Lower leg skin (tissue), 4 donors: ENCODE measurements at regions not wholly inside any gene's neighbourhood (a gene's known extent, or its start where the extent isn't known, plus 50 kb on each side); places are given as distances from the start of the nearest gene placed in this dataset.

ENCODE experiments used
- DNase-seq, 2 donors: peaks; one replicate each; pipeline ENCODE4 v3.0.0-alpha.2; 2019; ENCODE audit warnings: low spot score in 2 of 2
- H3K4me3 ChIP-seq: fragments of 200-600 bp; sonication (generic); 2 replicates; pipeline ENCODE4 v1.5.1; 2017; ENCODE audit warnings: mild to moderate bottlenecking, low read depth; ENCODE audit not compliant: poor library complexity, severe bottlenecking
- POLR2A ChIP-seq, 2 donors: fragments of 450-650 bp; IDR thresholded peaks; one replicate each; pipeline ENCODE4 v1.6.1; 2016 to 2017; ENCODE audit warnings: antibody characterized with exemption in 2 of 2, mild to moderate bottlenecking in 1 of 2, moderate library complexity in 1 of 2
- WGBS, 2 donors: methylation state at CpG; one replicate each; pipeline ENCODE4 v1.1.5; 2018; 5-methylcytosine and 5-hydroxymethylcytosine counted together
- intact Hi-C: fragments of 100-400 bp; cut with DNase I; formaldehyde crosslinking; loops from one replicate; pipeline ENCODE4 v1.15.0; 2023; ENCODE audit warnings: low total_unique reads
- TF ChIP-seq, protein P1 (sequence below), 3 donors: fragments of 450-650 bp; IDR thresholded peaks; one replicate each; pipeline ENCODE4 v1.5.1; 2016; ENCODE audit warnings: antibody characterized with exemption in 3 of 3, mild to moderate bottlenecking in 3 of 3, moderate library complexity in 2 of 3

DNA sequence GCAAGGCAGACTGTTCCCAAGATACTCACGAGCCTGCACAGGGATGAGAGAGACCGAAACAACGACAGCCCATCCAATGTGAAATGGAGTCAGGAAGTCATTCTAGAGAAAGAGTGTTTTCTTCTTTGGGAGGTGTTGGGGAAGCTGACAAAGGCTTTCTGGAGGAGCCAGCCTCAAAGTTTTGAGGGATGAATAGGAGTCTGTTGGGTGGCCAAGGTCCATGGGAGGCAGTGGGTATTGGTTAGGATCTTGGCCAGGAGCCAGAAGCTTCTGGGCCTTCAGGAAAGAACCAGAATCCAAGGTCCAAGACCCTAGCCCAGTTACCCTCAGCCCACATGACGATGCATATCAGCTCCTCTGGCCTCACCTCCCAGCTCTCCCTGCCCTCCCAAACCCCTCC, 59.9 kb upstream of the SHISAL1 start:
- no peak for DNase-seq
- intact Hi-C loops = no loop called here
- TF ChIP-seq, protein P1, sequence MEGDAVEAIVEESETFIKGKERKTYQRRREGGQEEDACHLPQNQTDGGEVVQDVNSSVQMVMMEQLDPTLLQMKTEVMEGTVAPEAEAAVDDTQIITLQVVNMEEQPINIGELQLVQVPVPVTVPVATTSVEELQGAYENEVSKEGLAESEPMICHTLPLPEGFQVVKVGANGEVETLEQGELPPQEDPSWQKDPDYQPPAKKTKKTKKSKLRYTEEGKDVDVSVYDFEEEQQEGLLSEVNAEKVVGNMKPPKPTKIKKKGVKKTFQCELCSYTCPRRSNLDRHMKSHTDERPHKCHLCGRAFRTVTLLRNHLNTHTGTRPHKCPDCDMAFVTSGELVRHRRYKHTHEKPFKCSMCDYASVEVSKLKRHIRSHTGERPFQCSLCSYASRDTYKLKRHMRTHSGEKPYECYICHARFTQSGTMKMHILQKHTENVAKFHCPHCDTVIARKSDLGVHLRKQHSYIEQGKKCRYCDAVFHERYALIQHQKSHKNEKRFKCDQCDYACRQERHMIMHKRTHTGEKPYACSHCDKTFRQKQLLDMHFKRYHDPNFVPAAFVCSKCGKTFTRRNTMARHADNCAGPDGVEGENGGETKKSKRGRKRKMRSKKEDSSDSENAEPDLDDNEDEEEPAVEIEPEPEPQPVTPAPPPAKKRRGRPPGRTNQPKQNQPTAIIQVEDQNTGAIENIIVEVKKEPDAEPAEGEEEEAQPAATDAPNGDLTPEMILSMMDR (IDR thresholded peaks at IDR 0.05) = no peak
- no peak for TF ChIP-seq POLR2A (IDR thresholded peaks at IDR 0.05)

DNA sequence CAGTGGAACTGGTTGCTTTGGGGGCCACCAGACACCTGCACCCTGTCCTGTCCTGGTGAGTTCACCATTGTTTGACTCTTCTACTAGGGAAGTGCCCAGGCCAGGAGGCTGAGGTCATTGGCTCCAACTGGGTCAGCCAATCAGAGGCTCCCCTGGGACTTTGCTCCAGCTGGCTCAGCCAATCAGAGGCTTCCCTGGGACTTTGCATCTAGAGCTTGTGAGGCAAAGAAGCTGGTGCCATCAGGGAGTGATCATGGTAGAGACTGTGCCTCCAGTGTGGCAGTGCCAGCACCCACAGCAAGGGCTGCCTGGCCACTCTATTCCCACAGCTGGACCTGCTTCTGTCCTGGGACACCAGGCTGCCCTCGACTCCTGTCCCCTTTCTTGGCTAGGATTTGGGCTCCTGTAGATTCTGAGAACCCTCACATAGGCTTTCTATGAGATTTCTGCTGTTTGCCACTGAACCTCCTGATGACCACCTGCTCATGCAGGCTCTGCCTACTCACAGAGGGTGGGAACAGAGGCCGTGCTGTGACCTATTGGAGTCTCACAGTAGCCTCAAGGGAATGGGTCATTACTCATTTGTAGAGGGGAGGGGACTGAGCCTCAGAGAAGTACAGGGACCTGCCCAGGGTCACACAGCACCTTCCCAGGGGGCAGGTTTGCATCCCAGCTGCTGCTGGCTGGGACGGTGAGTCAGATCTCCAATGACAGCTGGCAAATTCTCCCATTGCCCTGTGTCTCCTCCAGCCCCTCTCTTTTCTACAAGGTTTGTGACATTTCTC, 59.2 kb upstream of the SHISAL1 start:
- DNase-seq = no peak
- 84 to 97% methylated on average over 3 of the region's 3 CpGs for WGBS, 2 donors
- H3K4me3 ChIP-seq = no peak overlapping the region
- intact Hi-C loops = no loop called here
- TF ChIP-seq, protein P1 (IDR thresholded peaks at IDR 0.05) = no peak
- no peak for TF ChIP-seq POLR2A (IDR thresholded peaks at IDR 0.05)

More for the DNA sequence above, 59.9 kb upstream of the SHISAL1 start:
- H3K4me3 ChIP-seq = no peak overlapping the region
- WGBS, 2 donors = 59 to 89% methylated on average over 3 to 4 of the region's 4 CpGs

DNA sequence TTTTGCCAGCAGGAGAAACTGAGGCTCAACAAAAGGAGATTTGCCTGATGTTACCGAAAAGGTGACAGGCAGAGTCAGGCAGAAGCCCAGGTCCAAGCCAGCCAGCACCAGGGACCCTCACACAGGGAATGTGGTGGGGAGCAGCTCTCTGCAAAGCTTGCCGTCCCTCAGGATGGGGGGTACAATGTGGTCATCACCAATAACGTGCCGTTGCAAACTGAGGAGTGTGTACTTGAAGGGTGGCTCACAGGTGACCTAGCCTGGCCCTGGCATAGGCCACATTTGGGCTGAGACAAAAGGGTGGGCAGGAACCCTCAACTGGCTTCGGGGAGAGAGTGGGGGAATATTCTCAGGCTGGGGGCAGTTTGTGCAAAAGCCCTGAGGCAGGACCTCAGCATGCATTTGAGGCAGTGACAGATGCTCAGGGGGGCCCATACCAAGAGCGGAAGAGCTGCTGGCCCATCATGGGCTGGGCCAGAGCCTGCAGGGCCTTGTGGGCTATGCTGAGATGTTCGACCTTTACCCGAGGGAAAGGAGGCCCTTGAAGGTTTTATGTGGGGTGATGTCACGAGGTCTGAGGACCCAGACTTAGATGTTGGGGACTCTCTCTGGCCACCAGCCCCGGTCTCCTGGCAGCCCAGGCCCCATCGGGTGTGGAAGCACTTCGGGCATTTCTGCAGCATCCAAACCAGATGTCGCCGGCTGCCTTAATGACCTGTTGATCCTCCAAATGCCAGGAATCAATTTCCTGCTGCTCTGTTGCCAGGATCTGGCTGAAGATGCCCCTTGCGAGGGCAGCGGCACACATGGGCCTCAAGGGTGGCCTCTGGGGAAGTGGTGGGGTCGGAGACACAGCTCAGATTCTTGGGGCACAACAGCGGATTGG, 57.4 kb upstream of the SHISAL1 start:
- no peak for DNase-seq
- 70 to 73% methylated on average over 17 of the region's 18 CpGs for WGBS, 2 donors
- intact Hi-C loops = no loop called here
- TF ChIP-seq, protein P1 (IDR thresholded peaks at IDR 0.05) = no peak
- no peak for TF ChIP-seq POLR2A (IDR thresholded peaks at IDR 0.05)
- H3K4me3 ChIP-seq = no peak overlapping the region

DNA sequence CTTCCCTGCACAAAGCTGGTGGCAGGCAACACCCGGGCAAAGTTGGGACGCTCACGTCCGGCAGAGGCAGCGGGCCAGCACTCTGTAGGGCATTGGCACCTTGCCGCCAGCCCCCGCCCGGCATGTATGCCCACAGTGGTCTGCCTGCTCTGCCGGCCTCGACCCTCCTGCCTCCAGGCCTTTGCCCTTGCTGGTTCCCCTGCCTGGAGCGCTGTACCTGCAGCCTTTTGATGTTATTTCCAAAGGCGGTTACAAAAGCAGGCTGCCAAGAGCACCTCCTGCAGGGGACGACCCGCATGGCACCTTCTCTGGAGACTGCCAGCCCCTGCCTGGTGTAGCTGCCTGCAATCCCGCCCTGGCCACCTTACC, 56.5 kb upstream of the SHISAL1 start:
- TF ChIP-seq POLR2A (IDR thresholded peaks at IDR 0.05) = no peak
- TF ChIP-seq, protein P1 (IDR thresholded peaks at IDR 0.05) = no peak
- H3K4me3 ChIP-seq = no peak overlapping the region
- 43 to 49% methylated on average over 15 of the region's 15 CpGs for WGBS, 2 donors
- DNase-seq = no peak
- intact Hi-C loops = no loop called here

DNA sequence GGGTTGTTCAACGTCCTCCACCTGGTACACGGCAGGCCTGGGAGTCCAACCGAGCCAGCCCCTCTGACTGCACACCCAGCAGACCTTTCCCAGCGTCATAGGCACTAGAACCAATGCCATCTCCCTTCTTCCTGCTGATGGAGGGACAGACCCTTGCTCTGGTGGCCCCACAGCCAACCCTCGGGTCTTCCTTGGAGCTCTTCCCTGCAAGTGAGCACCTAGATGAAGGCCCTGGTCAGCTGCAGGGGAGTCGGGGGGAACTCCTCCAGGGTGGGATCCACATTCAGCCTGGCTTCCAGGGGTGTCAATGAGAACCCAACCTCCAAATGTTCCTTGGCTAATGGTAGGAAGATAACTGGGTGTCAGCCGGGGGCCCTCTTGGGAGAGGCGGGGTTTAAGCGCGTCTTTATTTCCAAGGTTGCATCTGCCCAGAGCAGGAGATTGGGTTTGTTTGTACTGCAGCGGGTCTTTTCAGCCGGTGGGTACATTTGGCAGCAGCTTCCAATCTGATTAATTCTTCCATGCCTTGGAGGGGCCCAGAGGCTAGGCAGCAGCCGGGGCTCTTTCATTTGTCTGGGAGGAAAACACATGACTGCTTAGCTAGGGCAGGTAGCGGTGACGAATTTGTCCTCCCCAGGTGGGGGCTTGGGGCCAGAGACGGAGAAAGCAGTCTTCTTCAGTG, 56.0 kb upstream of the SHISAL1 start:
- intact Hi-C loops = no loop called here
- no peak overlapping the region for H3K4me3 ChIP-seq
- no peak for DNase-seq
- 78 to 79% methylated on average over 13 to 16 of the region's 16 CpGs for WGBS, 2 donors
- TF ChIP-seq, protein P1 (IDR thresholded peaks at IDR 0.05) = no peak
- TF ChIP-seq POLR2A (IDR thresholded peaks at IDR 0.05) = no peak
